ENCODE measurements at regions not wholly inside any gene's neighbourhood (a gene's known extent, or its start where the extent isn't known, plus 50 kb on each side); places are given as distances from the start of the nearest gene placed in this dataset.

DNA sequence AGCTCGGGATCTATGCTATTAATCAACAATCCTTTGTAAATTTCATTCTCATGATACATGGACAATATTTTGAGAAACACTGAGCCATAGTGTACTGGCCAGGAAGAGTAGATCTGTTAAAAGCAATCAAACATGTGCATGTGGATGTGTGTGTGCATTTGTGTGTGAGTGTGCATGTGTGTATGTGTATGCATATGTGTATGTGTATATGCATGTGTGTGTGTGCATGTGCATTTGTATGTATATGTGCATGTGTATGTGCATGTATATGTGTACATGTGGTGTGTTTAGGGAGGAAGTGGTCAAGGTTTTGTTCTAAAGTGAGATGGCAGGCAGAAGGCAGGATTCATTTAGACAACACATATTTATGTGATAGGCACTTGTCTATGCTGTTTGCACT, 623.8 kb downstream of the ADCYAP1 start:
- no peak for TF ChIP-seq CTCF (IDR thresholded peaks at IDR 0.05; ENCODE audit: borderline replicate concordance, extremely low read depth, low read length, poor library complexity, severe bottlenecking)
- no peak for TF ChIP-seq EZH2 (IDR thresholded peaks at IDR 0.05; ENCODE audit: borderline replicate concordance, low read depth, low read length, severe bottlenecking)

Measured in DND-41 (cell line).